WERI-Rb-1 (cell line): ENCODE measurements at regions not wholly inside any gene's neighbourhood (a gene's known extent, or its start where the extent isn't known, plus 50 kb on each side); places are given as distances from the start of the nearest gene placed in this dataset.

Source experiments
- DNase-seq: peaks from one replicate; pipeline ENCODE4 v3.0.0-alpha.2; 2020
- H3K27ac ChIP-seq: fragments of 250-450 bp; sonication (Bioruptor Pico); 2 replicates; pipeline ENCODE4 v1.5.1; 2020; ENCODE audit warnings: mild to moderate bottlenecking, moderate library complexity
- H3K27me3 ChIP-seq: fragments of 250-450 bp; sonication (Bioruptor Pico); 2 replicates; pipeline ENCODE4 v1.5.1; 2021; ENCODE audit warnings: mild to moderate bottlenecking, low read depth, moderate library complexity; ENCODE audit not compliant: insufficient read depth, severe bottlenecking
- H3K36me3 ChIP-seq: fragments of 250-450 bp; sonication (Bioruptor Pico); 2 replicates; pipeline ENCODE4 v1.5.1; 2020; ENCODE audit warnings: mild to moderate bottlenecking, moderate library complexity
- H3K4me3 ChIP-seq: 2 replicates; pipeline ENCODE4 v1.5.1; 2011; ENCODE audit warnings: low read depth, mild to moderate bottlenecking, control low read depth, low read length
- H3K9me3 ChIP-seq: fragments of 250-450 bp; sonication (Bioruptor Pico); 2 replicates; pipeline ENCODE4 v1.5.1; 2021; ENCODE audit warnings: mild to moderate bottlenecking, moderate library complexity; ENCODE audit not compliant: severe bottlenecking
- CTCF ChIP-seq: IDR thresholded peaks from 2 replicates; pipeline ENCODE4 v1.5.1; 2011; ENCODE audit warnings: low read depth, mild to moderate bottlenecking, control low read depth, inconsistent platforms, low read length

- Histone ChIP-seq H3K27ac (no peak overlapping the region), H3K4me3 (no peak overlapping the region), H3K36me3 (no peaks in the 10 kb centered on the region), H3K27me3 (no peaks in the 10 kb centered on the region), H3K9me3 (no peaks in the 10 kb centered on the region)
- TF ChIP-seq CTCF, result no peak
- no peak for DNase-seq
Observed at GRCh38 chr12:111076611-111077451, 156.5 kb upstream of the MYL2 start.

- no peak overlapping the region for H3K27ac ChIP-seq
- H3K27me3 ChIP-seq, result no peaks in the 10 kb centered on the region
- no peak for TF ChIP-seq CTCF
- DNase-seq, result no peak
- H3K36me3 ChIP-seq, result no peaks in the 10 kb centered on the region
- H3K4me3 ChIP-seq, result no peak overlapping the region
- H3K9me3 ChIP-seq, result no peaks in the 10 kb centered on the region
Observed at GRCh38 chr12:111076199-111076598, 155.8 kb upstream of the MYL2 start.

- TF ChIP-seq CTCF, result no peak
- Histone ChIP-seq H3K27me3 (no peaks in the 10 kb centered on the region), H3K27ac (no peak overlapping the region)
Observed at GRCh38 chr12:111074965-111075364, 154.6 kb upstream of the MYL2 start.

GRCh38 chr12:111074559-111074958, 154.2 kb upstream of the MYL2 start:
- no peaks in the 10 kb centered on the region for H3K9me3 ChIP-seq
- H3K4me3 ChIP-seq, result no peak overlapping the region
- TF ChIP-seq CTCF, result no peak
- H3K27me3 ChIP-seq, result no peaks in the 10 kb centered on the region
- no peaks in the 10 kb centered on the region for H3K36me3 ChIP-seq
- no peak overlapping the region for H3K27ac ChIP-seq
- DNase-seq, result no peak

More at GRCh38 chr12:111074965-111075364, 154.6 kb upstream of the MYL2 start:
- no peak overlapping the region for H3K4me3 ChIP-seq
- H3K36me3 ChIP-seq, result no peaks in the 10 kb centered on the region
- peak; percentile 10 for DNase-seq
- H3K9me3 ChIP-seq, result no peaks in the 10 kb centered on the region

- Histone ChIP-seq H3K36me3 (no peaks in the 10 kb centered on the region), H3K4me3 (no peak overlapping the region), H3K9me3 (no peaks in the 10 kb centered on the region), H3K27ac (no peak overlapping the region), H3K27me3 (no peaks in the 10 kb centered on the region)
- DNase-seq, result no peak
- TF ChIP-seq CTCF, result no peak
Observed at GRCh38 chr12:111073370-111073769, 153.0 kb upstream of the MYL2 start.

- Histone ChIP-seq H3K27me3 (no peaks in the 10 kb centered on the region), H3K36me3 (no peaks in the 10 kb centered on the region), H3K27ac (no peak overlapping the region), H3K9me3 (no peaks in the 10 kb centered on the region), H3K4me3 (no peak overlapping the region)
- no peak for TF ChIP-seq CTCF
- DNase-seq, result no peak
Observed at GRCh38 chr12:111072299-111072698, 151.9 kb upstream of the MYL2 start.
